Neural crest cell (in vitro differentiated cells): ENCODE measurements at regions not wholly inside any gene's neighbourhood (a gene's known extent, or its start where the extent isn't known, plus 50 kb on each side); places are given as distances from the start of the nearest gene placed in this dataset.

Experiments used
- DNase-seq: peaks from one replicate; pipeline ENCODE4 v3.0.0; 2021; ENCODE audit warnings: low read depth, mixed read lengths, low spot score
- H3K27ac Mint-ChIP-seq: one replicate; pipeline ENCODE4 v1.8.0; 2021; ENCODE audit warnings: mild to moderate bottlenecking, mixed read lengths; ENCODE audit not compliant: unreplicated experiment
- H3K27me3 Mint-ChIP-seq: 2 replicates; pipeline ENCODE4 v1.8.0; 2021; ENCODE audit warnings: low read depth, mild to moderate bottlenecking, mixed read lengths
- H3K36me3 Mint-ChIP-seq: 2 replicates; pipeline ENCODE4 v1.8.0; 2021; ENCODE audit warnings: low read depth, mild to moderate bottlenecking, mixed read lengths
- H3K4me1 Mint-ChIP-seq: 2 replicates; pipeline ENCODE4 v1.8.0; 2021; ENCODE audit warnings: mixed read lengths
- H3K4me3 Mint-ChIP-seq: one replicate; pipeline ENCODE4 v1.8.0; 2021; ENCODE audit warnings: mild to moderate bottlenecking, mixed read lengths
- H3K9me3 Mint-ChIP-seq: 2 replicates; pipeline ENCODE4 v1.8.0; 2021; ENCODE audit warnings: mixed read lengths
- CTCF ChIP-seq: fragments of 200-600 bp; sonication (generic); conservative IDR thresholded peaks from 2 replicates; pipeline ENCODE4 v1.5.0; 2021; ENCODE audit warnings: antibody characterized with exemption, mild to moderate bottlenecking

GRCh38 chr15:59818336-59818735 lies 129.2 kb upstream of the BNIP2 start:
- no peaks in the 10 kb centered on the region for H3K9me3 Mint-ChIP-seq
- H3K27ac Mint-ChIP-seq, result no peak overlapping the region
- peaks cover 15% of the 10 kb centered on the region for H3K27me3 Mint-ChIP-seq
- no peak for TF ChIP-seq CTCF
- H3K4me1 Mint-ChIP-seq, result peaks cover 4% of the 10 kb centered on the region
- H3K36me3 Mint-ChIP-seq, result no peaks in the 10 kb centered on the region
- no peak for DNase-seq
- no peak overlapping the region for H3K4me3 Mint-ChIP-seq

GRCh38 chr15:59817834-59818233 lies 128.7 kb upstream of the BNIP2 start:
- H3K4me1 Mint-ChIP-seq, result peaks cover 4% of the 10 kb centered on the region
- no peak overlapping the region for H3K27ac Mint-ChIP-seq
- no peaks in the 10 kb centered on the region for H3K9me3 Mint-ChIP-seq
- no peak overlapping the region for H3K4me3 Mint-ChIP-seq
- DNase-seq, result no peak
- no peaks in the 10 kb centered on the region for H3K36me3 Mint-ChIP-seq
- H3K27me3 Mint-ChIP-seq, result peaks cover 15% of the 10 kb centered on the region
- no peak for TF ChIP-seq CTCF

- no peak overlapping the region for H3K27ac Mint-ChIP-seq
- peaks cover 15% of the 10 kb centered on the region for H3K27me3 Mint-ChIP-seq
- DNase-seq, result no peak
- H3K4me3 Mint-ChIP-seq, result no peak overlapping the region
- no peak for TF ChIP-seq CTCF
- no peaks in the 10 kb centered on the region for H3K36me3 Mint-ChIP-seq
- no peaks in the 10 kb centered on the region for H3K9me3 Mint-ChIP-seq
- peaks cover 10% of the 10 kb centered on the region for H3K4me1 Mint-ChIP-seq
These were observed 127.9 kb upstream of the BNIP2 start for GRCh38 chr15:59817053-59817452.

- Mint-ChIP-seq H3K27ac (no peak overlapping the region), H3K27me3 (peaks cover 15% of the 10 kb centered on the region), H3K9me3 (no peaks in the 10 kb centered on the region), H3K36me3 (no peaks in the 10 kb centered on the region), H3K4me3 (no peak overlapping the region), H3K4me1 (peaks cover 13% of the 10 kb centered on the region)
- TF ChIP-seq CTCF, result no peak
- DNase-seq, result no peak
These were observed 125.3 kb upstream of the BNIP2 start for GRCh38 chr15:59814409-59814808.

- peaks cover 9% of the 10 kb centered on the region for H3K27me3 Mint-ChIP-seq
- H3K9me3 Mint-ChIP-seq, result no peaks in the 10 kb centered on the region
- no peak overlapping the region for H3K27ac Mint-ChIP-seq
- no peak for DNase-seq
- H3K4me1 Mint-ChIP-seq, result peaks cover 9% of the 10 kb centered on the region
- no peaks in the 10 kb centered on the region for H3K36me3 Mint-ChIP-seq
- TF ChIP-seq CTCF, result no peak
- no peak overlapping the region for H3K4me3 Mint-ChIP-seq
These were observed 123.8 kb upstream of the BNIP2 start for GRCh38 chr15:59812889-59813288.
